ENCODE measurements at regions not wholly inside any gene's neighbourhood (a gene's known extent, or its start where the extent isn't known, plus 50 kb on each side); places are given as distances from the start of the nearest gene placed in this dataset.
"Not testable (repeated sequence)": the region's sequence is repeated elsewhere in the genome, so short reads cannot be mapped to it uniquely, and the experiment has no call there.

DNA sequence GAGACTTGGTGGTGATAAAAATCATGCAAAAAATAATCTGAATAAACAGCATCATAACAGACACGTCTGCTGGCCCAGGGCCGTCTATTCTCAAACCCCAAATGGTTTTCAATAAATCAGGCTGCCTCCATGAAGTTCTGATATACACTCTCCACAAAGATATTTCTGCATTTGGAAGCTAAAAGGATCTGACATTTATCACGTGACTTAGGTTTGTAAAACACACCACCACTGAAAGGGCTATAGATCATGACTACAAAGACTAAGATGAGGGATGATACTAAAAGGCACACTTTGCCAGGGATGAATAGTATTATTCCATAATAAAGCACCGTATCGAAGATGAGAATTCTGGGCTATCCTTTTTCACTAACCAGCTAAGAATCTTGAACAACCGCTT lies 67.6 kb upstream of the ADAMTS18 start:
- H3K36me3 ChIP-seq (ENCODE audit: control insufficient read depth, insufficient read depth, low read length): no peaks in the 10 kb centered on the region
- WGBS, 2 experiments (ENCODE audit: insufficient coverage in 1 of 2, insufficient read length in 1 of 2): 97 to 100% methylated on average over 5 to 6 of the region's 6 CpGs
- H3K9ac ChIP-seq (ENCODE audit: extremely low read depth, low read length, poor library complexity, severe bottlenecking): no peak overlapping the region
- no peak overlapping the region for H3K4me3 ChIP-seq (ENCODE audit: low read length)
- no peaks in the 10 kb centered on the region for H3K36me3 Mint-ChIP-seq (ENCODE audit: low read depth)
- TF ChIP-seq, protein P1, sequence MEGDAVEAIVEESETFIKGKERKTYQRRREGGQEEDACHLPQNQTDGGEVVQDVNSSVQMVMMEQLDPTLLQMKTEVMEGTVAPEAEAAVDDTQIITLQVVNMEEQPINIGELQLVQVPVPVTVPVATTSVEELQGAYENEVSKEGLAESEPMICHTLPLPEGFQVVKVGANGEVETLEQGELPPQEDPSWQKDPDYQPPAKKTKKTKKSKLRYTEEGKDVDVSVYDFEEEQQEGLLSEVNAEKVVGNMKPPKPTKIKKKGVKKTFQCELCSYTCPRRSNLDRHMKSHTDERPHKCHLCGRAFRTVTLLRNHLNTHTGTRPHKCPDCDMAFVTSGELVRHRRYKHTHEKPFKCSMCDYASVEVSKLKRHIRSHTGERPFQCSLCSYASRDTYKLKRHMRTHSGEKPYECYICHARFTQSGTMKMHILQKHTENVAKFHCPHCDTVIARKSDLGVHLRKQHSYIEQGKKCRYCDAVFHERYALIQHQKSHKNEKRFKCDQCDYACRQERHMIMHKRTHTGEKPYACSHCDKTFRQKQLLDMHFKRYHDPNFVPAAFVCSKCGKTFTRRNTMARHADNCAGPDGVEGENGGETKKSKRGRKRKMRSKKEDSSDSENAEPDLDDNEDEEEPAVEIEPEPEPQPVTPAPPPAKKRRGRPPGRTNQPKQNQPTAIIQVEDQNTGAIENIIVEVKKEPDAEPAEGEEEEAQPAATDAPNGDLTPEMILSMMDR (conservative IDR thresholded peaks at IDR 0.05): no peak
- DNase-seq: no peak
- peaks cover 2% of the 10 kb centered on the region for H3K4me1 ChIP-seq (ENCODE audit: control insufficient read depth, insufficient read depth, low read length)
- H3K27ac Mint-ChIP-seq: no peak overlapping the region
- H3K4me3 Mint-ChIP-seq: no peak overlapping the region
- H3K9me3 ChIP-seq (ENCODE audit: control insufficient read depth, low read length): no peaks in the 10 kb centered on the region
- H3K27me3 Mint-ChIP-seq (ENCODE audit: insufficient read depth): peaks cover 7% of the 10 kb centered on the region
- peaks cover 39% of the 10 kb centered on the region for H3K4me1 Mint-ChIP-seq
- H3K27ac ChIP-seq (ENCODE audit: low read depth, low read length): no peak overlapping the region
- H3K9me3 Mint-ChIP-seq: no peaks in the 10 kb centered on the region
- H3K27me3 ChIP-seq (ENCODE audit: control insufficient read depth, insufficient read depth, low read length, poor library complexity, severe bottlenecking): no peaks in the 10 kb centered on the region

DNA sequence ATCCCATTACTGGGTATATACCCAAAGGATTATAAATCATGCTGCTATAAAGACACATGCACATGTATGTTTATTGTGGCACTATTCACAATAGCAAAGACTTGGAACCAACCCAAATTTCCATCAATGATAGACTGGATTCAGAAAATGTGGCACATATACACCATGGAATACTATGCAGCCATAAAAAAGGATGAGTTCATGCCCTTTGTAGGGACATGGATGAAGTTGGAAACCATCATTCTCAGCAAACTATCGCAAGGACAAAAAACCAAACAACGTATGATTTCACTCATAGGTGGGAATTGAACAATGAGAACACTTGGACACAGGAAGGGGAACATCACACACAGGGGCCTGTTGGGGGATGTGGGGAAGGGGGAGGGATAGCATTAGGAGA lies 71.7 kb upstream of the ADAMTS18 start:
- H3K27ac ChIP-seq (ENCODE audit: low read depth, low read length); H3K36me3 ChIP-seq (ENCODE audit: control insufficient read depth, insufficient read depth, low read length); H3K9me3 Mint-ChIP-seq; H3K4me3 ChIP-seq (ENCODE audit: low read length); H3K4me3 Mint-ChIP-seq; H3K27ac Mint-ChIP-seq; H3K9me3 ChIP-seq (ENCODE audit: control insufficient read depth, low read length); H3K9ac ChIP-seq (ENCODE audit: extremely low read depth, low read length, poor library complexity, severe bottlenecking); H3K4me1 ChIP-seq (ENCODE audit: control insufficient read depth, insufficient read depth, low read length); DNase-seq; H3K27me3 ChIP-seq (ENCODE audit: control insufficient read depth, insufficient read depth, low read length, poor library complexity, severe bottlenecking); H3K27me3 Mint-ChIP-seq (ENCODE audit: insufficient read depth); H3K36me3 Mint-ChIP-seq (ENCODE audit: low read depth): not testable (repeated sequence)
- 70 to 100% methylated on average over 2 of the region's 2 CpGs for WGBS, 2 experiments (ENCODE audit: insufficient coverage in 1 of 2, insufficient read length in 1 of 2)
- H3K4me1 Mint-ChIP-seq: peaks cover 18% of the 10 kb centered on the region

DNA sequence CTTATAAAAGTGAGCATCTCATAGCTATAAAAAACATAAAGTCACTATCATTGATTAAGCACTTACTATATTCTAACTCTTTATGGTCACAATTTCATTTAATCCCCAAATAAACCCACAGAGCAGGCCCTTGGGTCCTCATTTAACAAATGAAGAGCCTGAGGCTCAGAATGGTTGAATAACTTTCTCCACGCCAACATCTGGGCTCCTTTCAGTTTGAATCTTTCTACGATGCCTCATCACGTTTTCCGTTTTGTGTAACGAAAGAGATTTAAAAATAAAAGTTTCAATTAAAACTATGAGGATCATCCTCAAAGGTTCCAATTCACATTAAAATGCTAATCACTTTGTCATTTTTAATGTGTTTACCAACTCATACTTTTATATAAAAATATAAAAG lies 74.2 kb upstream of the ADAMTS18 start:
- Histone ChIP-seq H3K4me3 (ENCODE audit: low read length) (no peak overlapping the region), H3K36me3 (ENCODE audit: control insufficient read depth, insufficient read depth, low read length) (no peaks in the 10 kb centered on the region), H3K27me3 (ENCODE audit: control insufficient read depth, insufficient read depth, low read length, poor library complexity, severe bottlenecking) (peaks cover 13% of the 10 kb centered on the region), H3K27ac (ENCODE audit: low read depth, low read length) (no peak overlapping the region), H3K9ac (ENCODE audit: extremely low read depth, low read length, poor library complexity, severe bottlenecking) (no peak overlapping the region), H3K9me3 (ENCODE audit: control insufficient read depth, low read length) (no peaks in the 10 kb centered on the region), H3K4me1 (ENCODE audit: control insufficient read depth, insufficient read depth, low read length) (peaks cover 4% of the 10 kb centered on the region)
- H3K36me3 Mint-ChIP-seq (ENCODE audit: low read depth): no peaks in the 10 kb centered on the region
- H3K27ac Mint-ChIP-seq: no peak overlapping the region
- no peaks in the 10 kb centered on the region for H3K27me3 Mint-ChIP-seq (ENCODE audit: insufficient read depth)
- no peak overlapping the region for H3K4me3 Mint-ChIP-seq
- peaks cover 5% of the 10 kb centered on the region for H3K4me1 Mint-ChIP-seq
- TF ChIP-seq, protein P1 (conservative IDR thresholded peaks at IDR 0.05): no peak
- H3K9me3 Mint-ChIP-seq: no peaks in the 10 kb centered on the region
- DNase-seq: no peak
- 83 to 86% methylated on average over 3 to 5 of the region's 5 CpGs for WGBS, 2 experiments (ENCODE audit: insufficient coverage in 1 of 2, insufficient read length in 1 of 2)

DNA sequence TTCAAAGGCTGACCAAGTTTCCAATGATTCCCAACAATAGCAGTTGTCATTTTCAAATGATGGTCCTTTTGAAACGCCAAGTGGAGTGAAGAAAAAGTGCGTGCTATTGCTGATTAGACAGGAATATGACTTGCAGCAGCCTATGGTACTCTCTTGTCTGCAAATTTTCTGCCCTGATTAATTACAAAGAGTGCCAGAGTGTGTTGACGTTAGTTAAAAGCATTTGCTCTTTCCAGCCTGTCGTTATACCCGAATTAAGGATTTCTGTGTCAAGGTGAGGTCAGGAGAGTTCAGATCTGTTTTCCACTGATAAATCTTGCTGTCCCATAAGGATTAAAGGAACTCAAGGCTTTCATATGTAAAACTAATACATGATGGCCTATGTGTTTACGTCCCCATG lies 75.0 kb upstream of the ADAMTS18 start:
- WGBS, 2 experiments (ENCODE audit: insufficient coverage in 1 of 2, insufficient read length in 1 of 2): 69 to 75% methylated on average over 6 of the region's 6 CpGs
- H3K9ac ChIP-seq (ENCODE audit: extremely low read depth, low read length, poor library complexity, severe bottlenecking): no peak overlapping the region

More for the DNA sequence above, 75.0 kb upstream of the ADAMTS18 start:
- Histone ChIP-seq H3K4me1 (ENCODE audit: control insufficient read depth, insufficient read depth, low read length) (peaks cover 4% of the 10 kb centered on the region), H3K27me3 (ENCODE audit: control insufficient read depth, insufficient read depth, low read length, poor library complexity, severe bottlenecking) (peaks cover 13% of the 10 kb centered on the region), H3K9me3 (ENCODE audit: control insufficient read depth, low read length) (no peaks in the 10 kb centered on the region), H3K27ac (ENCODE audit: low read depth, low read length) (peak overlapping the region; percentile 2), H3K36me3 (ENCODE audit: control insufficient read depth, insufficient read depth, low read length) (no peaks in the 10 kb centered on the region), H3K4me3 (ENCODE audit: low read length) (no peak overlapping the region)
- no peaks in the 10 kb centered on the region for H3K9me3 Mint-ChIP-seq
- H3K27me3 Mint-ChIP-seq (ENCODE audit: insufficient read depth): no peaks in the 10 kb centered on the region
- TF ChIP-seq, protein P1 (conservative IDR thresholded peaks at IDR 0.05): no peak
- no peaks in the 10 kb centered on the region for H3K36me3 Mint-ChIP-seq (ENCODE audit: low read depth)
- no peak overlapping the region for H3K4me3 Mint-ChIP-seq
- DNase-seq: no peak
- H3K4me1 Mint-ChIP-seq: peaks cover 5% of the 10 kb centered on the region
- no peak overlapping the region for H3K27ac Mint-ChIP-seq
